ENCODE measurements at regions not wholly inside any gene's neighbourhood (a gene's known extent, or its start where the extent isn't known, plus 50 kb on each side); places are given as distances from the start of the nearest gene placed in this dataset.
A peak's percentile ranks its signal among the peaks of the same experiment; 100 is the strongest.

GRCh38 chr6:168834042-168834587 is 393.1 kb downstream of the SMOC2 start:
- H4K8ac ChIP-seq (ENCODE audit: low read depth, low read length), result no peak overlapping the region
- H3K9me3 ChIP-seq (replicated peaks in 1 of 2; ENCODE audit: control insufficient read depth in 2 of 2, insufficient read depth in 1 of 2, low read depth in 1 of 2, low read length in 2 of 2), result peaks cover 0 to 2% of the 10 kb centered on the region in 2 donors
- peaks cover 8 to 9% of the 10 kb centered on the region in 2 donors for H3K4me1 ChIP-seq (ENCODE audit: control insufficient read depth in 2 of 2, insufficient read depth in 1 of 2, low read depth in 1 of 2, low read length in 2 of 2)
- peak overlapping the region; percentile 52 for H3K18ac ChIP-seq (ENCODE audit: low read length)
- WGBS, 2 donors (ENCODE audit: extremely low coverage in 2 of 2, insufficient read length in 2 of 2, insufficient replicate concordance in 1 of 2), result no CpG with 5 or more reads among the region's 11 CpGs
- peak overlapping the region in 1 of 2 donors; percentile 5 for H3K4me3 ChIP-seq (ENCODE audit: low read length in 2 of 2)
- no peak overlapping the region for H4K91ac ChIP-seq (ENCODE audit: low read depth, low read length, poor library complexity)
- H2BK12ac ChIP-seq (ENCODE audit: low read length), result no peak overlapping the region
- H3K79me1 ChIP-seq (ENCODE audit: low read depth, low read length), result no peaks in the 10 kb centered on the region
- no peak overlapping the region for H2BK15ac ChIP-seq (ENCODE audit: low read length)
- H2AK5ac ChIP-seq (ENCODE audit: low read depth, low read length), result peak overlapping the region; percentile 79
- no peaks in the 10 kb centered on the region for H3K36me3 ChIP-seq (replicated peaks in 1 of 2; ENCODE audit: control insufficient read depth in 2 of 2, insufficient read depth in 2 of 2, low read length in 2 of 2)
- H2BK5ac ChIP-seq (ENCODE audit: low read length), result no peak overlapping the region
- H3K23ac ChIP-seq (ENCODE audit: low read depth, low read length, poor library complexity), result peak overlapping the region; percentile 34
- peak overlapping the region; percentile 89 for H3K14ac ChIP-seq (ENCODE audit: low read length)
- no peak overlapping the region for H2AFZ ChIP-seq (ENCODE audit: low read length)
- H3K4me2 ChIP-seq (ENCODE audit: insufficient read depth, low read length, poor library complexity, severe bottlenecking), result no peak overlapping the region
- peak overlapping the region; percentile 60 for H3K9ac ChIP-seq (ENCODE audit: low read depth, low read length, poor library complexity)
- H2BK120ac ChIP-seq (ENCODE audit: low read depth, low read length), result no peak overlapping the region
- H3K27me3 ChIP-seq (ENCODE audit: control insufficient read depth in 3 of 3, insufficient read depth in 3 of 3, low read depth in 1 of 3, low read length in 3 of 3), result peaks cover 0 to 2% (median 0%) of the 10 kb centered on the region in 3 experiments
- H3K27ac ChIP-seq (replicated peaks; ENCODE audit: low read length), result no peak overlapping the region
- H3K4ac ChIP-seq (ENCODE audit: low read length), result no peak overlapping the region
- DNase-seq (ENCODE audit: low spot score), result no peak

- H2AK5ac ChIP-seq (ENCODE audit: low read depth, low read length), result no peak overlapping the region
- no peak overlapping the region for H3K4me3 ChIP-seq (ENCODE audit: low read length in 2 of 2)
- WGBS, 2 donors (ENCODE audit: extremely low coverage in 2 of 2, insufficient read length in 2 of 2, insufficient replicate concordance in 1 of 2), result no CpG with 5 or more reads among the region's 2 CpGs
- no peak overlapping the region for H3K27ac ChIP-seq (replicated peaks; ENCODE audit: low read length)
- H2AFZ ChIP-seq (ENCODE audit: low read length), result no peak overlapping the region
- no peak overlapping the region for H4K91ac ChIP-seq (ENCODE audit: low read depth, low read length, poor library complexity)
- no peaks in the 10 kb centered on the region for H3K79me1 ChIP-seq (ENCODE audit: low read depth, low read length)
- no peak overlapping the region for H3K14ac ChIP-seq (ENCODE audit: low read length)
- H3K4me2 ChIP-seq (ENCODE audit: insufficient read depth, low read length, poor library complexity, severe bottlenecking), result no peak overlapping the region
- H3K23ac ChIP-seq (ENCODE audit: low read depth, low read length, poor library complexity), result no peak overlapping the region
- no peak overlapping the region for H4K8ac ChIP-seq (ENCODE audit: low read depth, low read length)
- H3K27me3 ChIP-seq (ENCODE audit: control insufficient read depth in 3 of 3, insufficient read depth in 3 of 3, low read depth in 1 of 3, low read length in 3 of 3), result no peaks in the 10 kb centered on the region
- H3K4ac ChIP-seq (ENCODE audit: low read length), result no peak overlapping the region
- H3K4me1 ChIP-seq (ENCODE audit: control insufficient read depth in 2 of 2, insufficient read depth in 1 of 2, low read depth in 1 of 2, low read length in 2 of 2), result peaks cover 1% of the 10 kb centered on the region in 2 donors
- no peak overlapping the region for H3K18ac ChIP-seq (ENCODE audit: low read length)
- no peak overlapping the region for H2BK15ac ChIP-seq (ENCODE audit: low read length)
- peaks cover 0 to 3% of the 10 kb centered on the region in 2 donors for H3K9me3 ChIP-seq (replicated peaks in 1 of 2; ENCODE audit: control insufficient read depth in 2 of 2, insufficient read depth in 1 of 2, low read depth in 1 of 2, low read length in 2 of 2)
- H3K9ac ChIP-seq (ENCODE audit: low read depth, low read length, poor library complexity), result no peak overlapping the region
- no peak overlapping the region for H2BK5ac ChIP-seq (ENCODE audit: low read length)
- DNase-seq (ENCODE audit: low spot score), result no peak
- H3K36me3 ChIP-seq (replicated peaks in 1 of 2; ENCODE audit: control insufficient read depth in 2 of 2, insufficient read depth in 2 of 2, low read length in 2 of 2), result no peaks in the 10 kb centered on the region
- H2BK12ac ChIP-seq (ENCODE audit: low read length), result no peak overlapping the region
- no peak overlapping the region for H2BK120ac ChIP-seq (ENCODE audit: low read depth, low read length)
Measured at GRCh38 chr6:168828800-168829199, 387.8 kb downstream of the SMOC2 start.

DNA sequence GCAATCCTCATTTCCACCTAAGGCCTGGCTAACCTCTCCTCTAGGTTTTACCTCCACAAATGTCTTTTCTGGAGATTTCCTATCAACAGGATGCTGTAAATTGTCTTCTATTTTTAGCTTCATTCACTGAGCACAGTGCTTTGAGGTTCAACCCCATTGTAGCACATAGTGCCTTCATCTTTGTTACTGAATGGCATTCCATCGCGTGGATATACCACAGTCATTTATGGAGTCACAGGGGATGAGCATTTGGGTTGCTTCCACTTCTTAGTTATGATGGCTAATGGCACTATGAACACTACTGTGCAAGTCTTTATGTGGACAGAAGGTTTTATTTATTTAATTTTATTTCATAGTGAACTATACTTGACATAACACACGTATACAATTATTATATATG is 387.1 kb downstream of the SMOC2 start:
- Histone ChIP-seq H2BK5ac (ENCODE audit: low read length) (no peak overlapping the region), H3K4me3 (ENCODE audit: low read length in 2 of 2) (no peak overlapping the region), H4K8ac (ENCODE audit: low read depth, low read length) (no peak overlapping the region), H3K4me1 (ENCODE audit: control insufficient read depth in 2 of 2, insufficient read depth in 1 of 2, low read depth in 1 of 2, low read length in 2 of 2) (peaks cover 2 to 8% of the 10 kb centered on the region in 2 donors), H2AK5ac (ENCODE audit: low read depth, low read length) (no peak overlapping the region), H2AFZ (ENCODE audit: low read length) (no peak overlapping the region), H3K36me3 (replicated peaks in 1 of 2; ENCODE audit: control insufficient read depth in 2 of 2, insufficient read depth in 2 of 2, low read length in 2 of 2) (no peaks in the 10 kb centered on the region), H3K14ac (ENCODE audit: low read length) (no peak overlapping the region), H3K27ac (replicated peaks; ENCODE audit: low read length) (no peak overlapping the region), H2BK12ac (ENCODE audit: low read length) (no peak overlapping the region), H3K23ac (ENCODE audit: low read depth, low read length, poor library complexity) (no peak overlapping the region), H4K91ac (ENCODE audit: low read depth, low read length, poor library complexity) (no peak overlapping the region), H2BK120ac (ENCODE audit: low read depth, low read length) (no peak overlapping the region), H3K79me1 (ENCODE audit: low read depth, low read length) (no peaks in the 10 kb centered on the region), H3K18ac (ENCODE audit: low read length) (no peak overlapping the region), H3K9ac (ENCODE audit: low read depth, low read length, poor library complexity) (no peak overlapping the region), H2BK15ac (ENCODE audit: low read length) (no peak overlapping the region), H3K4me2 (ENCODE audit: insufficient read depth, low read length, poor library complexity, severe bottlenecking) (no peak overlapping the region), H3K4ac (ENCODE audit: low read length) (no peak overlapping the region), H3K9me3 (replicated peaks in 1 of 2; ENCODE audit: control insufficient read depth in 2 of 2, insufficient read depth in 1 of 2, low read depth in 1 of 2, low read length in 2 of 2) (peaks cover 0 to 3% of the 10 kb centered on the region in 2 donors), H3K27me3 (ENCODE audit: control insufficient read depth in 3 of 3, insufficient read depth in 3 of 3, low read depth in 1 of 3, low read length in 3 of 3) (no peaks in the 10 kb centered on the region)
- no peak for DNase-seq (ENCODE audit: low spot score)
- WGBS, 2 donors (ENCODE audit: extremely low coverage in 2 of 2, insufficient read length in 2 of 2, insufficient replicate concordance in 1 of 2), result no CpG with 5 or more reads among the region's 3 CpGs

DNA sequence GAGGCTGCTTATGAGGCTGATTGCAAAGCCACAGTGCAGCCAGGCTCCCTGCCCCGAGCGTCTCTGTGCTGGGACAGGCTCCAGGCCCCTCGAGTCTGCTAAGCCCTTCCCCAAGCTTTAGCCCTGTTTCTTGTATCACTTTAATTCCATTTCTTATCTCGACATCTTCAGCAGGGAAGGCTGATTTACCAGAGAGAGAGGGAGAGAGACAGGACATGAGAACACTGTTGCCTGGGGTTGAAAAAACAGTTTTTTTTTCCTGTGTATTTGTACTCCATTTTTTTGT is 386.5 kb downstream of the SMOC2 start:
- no CpG with 5 or more reads among the region's 4 CpGs for WGBS, 2 donors (ENCODE audit: extremely low coverage in 2 of 2, insufficient read length in 2 of 2, insufficient replicate concordance in 1 of 2)

More for the DNA sequence above, 386.5 kb downstream of the SMOC2 start:
- Histone ChIP-seq H3K27me3 (ENCODE audit: control insufficient read depth in 3 of 3, insufficient read depth in 3 of 3, low read depth in 1 of 3, low read length in 3 of 3) (no peaks in the 10 kb centered on the region), H3K79me1 (ENCODE audit: low read depth, low read length) (no peaks in the 10 kb centered on the region), H3K23ac (ENCODE audit: low read depth, low read length, poor library complexity) (no peak overlapping the region), H3K4me1 (ENCODE audit: control insufficient read depth in 2 of 2, insufficient read depth in 1 of 2, low read depth in 1 of 2, low read length in 2 of 2) (peaks cover 2 to 8% of the 10 kb centered on the region in 2 donors), H3K9ac (ENCODE audit: low read depth, low read length, poor library complexity) (no peak overlapping the region), H4K8ac (ENCODE audit: low read depth, low read length) (no peak overlapping the region), H2BK12ac (ENCODE audit: low read length) (no peak overlapping the region), H3K27ac (replicated peaks; ENCODE audit: low read length) (no peak overlapping the region), H3K36me3 (replicated peaks in 1 of 2; ENCODE audit: control insufficient read depth in 2 of 2, insufficient read depth in 2 of 2, low read length in 2 of 2) (no peaks in the 10 kb centered on the region), H2BK120ac (ENCODE audit: low read depth, low read length) (no peak overlapping the region), H4K91ac (ENCODE audit: low read depth, low read length, poor library complexity) (no peak overlapping the region), H2BK15ac (ENCODE audit: low read length) (no peak overlapping the region), H3K4me3 (ENCODE audit: low read length in 2 of 2) (no peak overlapping the region), H3K14ac (ENCODE audit: low read length) (no peak overlapping the region), H2BK5ac (ENCODE audit: low read length) (no peak overlapping the region), H3K18ac (ENCODE audit: low read length) (no peak overlapping the region), H3K4ac (ENCODE audit: low read length) (no peak overlapping the region), H2AFZ (ENCODE audit: low read length) (peak overlapping the region; percentile 78), H3K4me2 (ENCODE audit: insufficient read depth, low read length, poor library complexity, severe bottlenecking) (no peak overlapping the region), H3K9me3 (replicated peaks in 1 of 2; ENCODE audit: control insufficient read depth in 2 of 2, insufficient read depth in 1 of 2, low read depth in 1 of 2, low read length in 2 of 2) (peaks cover 0 to 3% of the 10 kb centered on the region in 2 donors), H2AK5ac (ENCODE audit: low read depth, low read length) (no peak overlapping the region)
- DNase-seq (ENCODE audit: low spot score), result no peak

Data from neuronal stem cell (in vitro differentiated cells).